Renal cortex interstitium (tissue), 11 donors: ENCODE measurements at regions not wholly inside any gene's neighbourhood (a gene's known extent, or its start where the extent isn't known, plus 50 kb on each side); places are given as distances from the start of the nearest gene placed in this dataset.

Experiments
- DNase-seq, 11 donors: peaks; one replicate each; pipeline ENCODE4 v3.0.0-alpha.2; 2013; ENCODE audit warnings: low read depth in 9 of 11, low spot score in 4 of 11; ENCODE audit errors: extremely low read depth in 1 of 11

- no peak for DNase-seq
Measured at GRCh38 chr6:91305755-91306154, 718.9 kb upstream of the MAP3K7 start.

GRCh38 chr6:91304521-91304920 is 717.6 kb upstream of the MAP3K7 start:
- DNase-seq = no peak

- no peak for DNase-seq
Measured at GRCh38 chr6:91303326-91303725, 716.5 kb upstream of the MAP3K7 start.

GRCh38 chr6:91299544-91300491 is 712.9 kb upstream of the MAP3K7 start:
- no peak for DNase-seq

GRCh38 chr6:91298543-91299145 is 711.8 kb upstream of the MAP3K7 start:
- no peak for DNase-seq

- DNase-seq = no peak
Measured at GRCh38 chr6:91293395-91293794, 706.5 kb upstream of the MAP3K7 start.

- no peak for DNase-seq
Measured at GRCh38 chr6:91291071-91291470, 704.2 kb upstream of the MAP3K7 start.

- no peak for DNase-seq
Measured at GRCh38 chr6:91288741-91289140, 701.9 kb upstream of the MAP3K7 start.

- DNase-seq = no peak
Measured at GRCh38 chr6:91281901-91282300, 695.0 kb upstream of the MAP3K7 start.

GRCh38 chr6:91280494-91280830 is 693.6 kb upstream of the MAP3K7 start:
- DNase-seq = no peak

- peak in 1 of 11 donors; percentile 2 for DNase-seq
Measured at GRCh38 chr6:91279740-91280493, 693.0 kb upstream of the MAP3K7 start.

GRCh38 chr6:91278416-91278815 is 691.5 kb upstream of the MAP3K7 start:
- no peak for DNase-seq

- DNase-seq = no peak
Measured at GRCh38 chr6:91276315-91276714, 689.4 kb upstream of the MAP3K7 start.

- DNase-seq = peak in 2 of 11 donors; percentile 3 to 4
Measured at GRCh38 chr6:91273729-91274128, 686.9 kb upstream of the MAP3K7 start.

- no peak for DNase-seq
Measured at GRCh38 chr6:91271807-91272206, 684.9 kb upstream of the MAP3K7 start.

- DNase-seq = peak in 2 of 11 donors; percentile 8 to 12
Measured at GRCh38 chr6:91268941-91269340, 682.1 kb upstream of the MAP3K7 start.

- DNase-seq = no peak
Measured at GRCh38 chr6:91267246-91267645, 680.4 kb upstream of the MAP3K7 start.

GRCh38 chr6:91266156-91266555 is 679.3 kb upstream of the MAP3K7 start:
- no peak for DNase-seq

GRCh38 chr6:91243436-91243835 is 656.6 kb upstream of the MAP3K7 start:
- no peak for DNase-seq

- no peak for DNase-seq
Measured at GRCh38 chr6:91242614-91242949, 655.7 kb upstream of the MAP3K7 start.
